K562 (cell line): ENCODE measurements at regions not wholly inside any gene's neighbourhood (a gene's known extent, or its start where the extent isn't known, plus 50 kb on each side); places are given as distances from the start of the nearest gene placed in this dataset.
A peak's percentile ranks its signal among the peaks of the same experiment; 100 is the strongest.

Source experiments
- ATAC-seq: fragments of 200-7000 bp; cut with Tn5 transposase; 3 replicates; pipeline ENCODE4 v1.9.1; 2020; ENCODE audit warnings: moderate library complexity
- BruUV-seq: library from RNA; stranded (reverse); fragments of 400-500 nt; replicated peaks from 2 replicates; lab custom pipeline; 2021; lab: Mats Ljungman, UMichigan
- CTCF ChIA-PET: fragments of 300-600 bp; formaldehyde crosslinking; extraction: SDS; loops from one replicate; lab custom pipeline; 2021; ENCODE audit warnings: low intra/inter-chr PET ratio; lab: Yijun Ruan, JAX
- POLR2A ChIA-PET: fragments of 300-600, 350-650 bp; sonication (Branson Sonifier 250); formaldehyde crosslinking; extraction: SDS; loops from one replicate; lab custom pipeline; 2021; ENCODE audit warnings: antibody characterized with exemption, inconsistent platforms; lab: Yijun Ruan, JAX
- DNase-seq, 4 experiments: peaks; one replicate each; pipeline versions ENCODE4 v3.0.0 to v3.0.0-alpha.2; 2011 to 2018; ENCODE audit warnings: low spot score in 3 of 4, mixed read lengths in 3 of 4; ENCODE audit errors: extremely low read depth in 1 of 4
- FAIRE-seq: peaks from 2 replicates; lab custom pipeline; 2011; peaks lifted over from hg19 to GRCh38; lab: Jason Lieb, UNC
- H2AFZ ChIP-seq: 2 replicates; pipeline ENCODE4 v1.6.0; 2011; ENCODE audit warnings: low read depth, low read length, control low read depth, inconsistent platforms
- H3K27ac ChIP-seq: fragments of 200-600 bp; 3 replicates; pipeline ENCODE4 v1.8.0; 2011; ENCODE audit warnings: low read depth, mild to moderate bottlenecking, control low read depth, inconsistent platforms, low read length, moderate library complexity, mixed read lengths; ENCODE audit errors: extremely low read depth
- H3K27me3 ChIP-seq, 2 experiments: fragments of 300-600 bp in 1 of 2; 2 replicates in 1 of 2; 3 replicates in 1 of 2; pipeline versions ENCODE4 v1.6.0 to v1.8.0; 2011; ENCODE audit warnings: inconsistent platforms in 2 of 2, low read length in 2 of 2, mild to moderate bottlenecking in 1 of 2, mixed read lengths in 1 of 2, moderate library complexity in 1 of 2; ENCODE audit not compliant: control insufficient read depth in 2 of 2, insufficient read depth in 2 of 2
- H3K36me3 ChIP-seq: fragments of 300-600 bp; 3 replicates; pipeline ENCODE4 v1.8.0; 2011; ENCODE audit warnings: mild to moderate bottlenecking, low read length, inconsistent platforms; ENCODE audit not compliant: control insufficient read depth, insufficient read depth
- H3K4me1 ChIP-seq, 2 experiments: fragments of 200-600 bp in 1 of 2; replicated peaks in 1 of 2; 2 replicates in 1 of 2; 3 replicates in 1 of 2; pipeline versions ENCODE4 v1.5.1 to v1.8.0; 2011; ENCODE audit warnings: inconsistent platforms in 2 of 2, low read length in 2 of 2, mild to moderate bottlenecking in 1 of 2, mixed read lengths in 1 of 2, moderate library complexity in 1 of 2; ENCODE audit not compliant: control insufficient read depth in 2 of 2, insufficient read depth in 2 of 2
- H3K4me2 ChIP-seq: 2 replicates; pipeline ENCODE4 v1.6.1; 2011; ENCODE audit warnings: low read length, control low read depth, inconsistent platforms, mixed read lengths; ENCODE audit not compliant: insufficient read depth
- H3K4me3 ChIP-seq: fragments of 200-600 bp; sonication (generic), shearing (Covaris generic); 2 replicates; pipeline ENCODE4 v1.5.1; 2016; ENCODE audit warnings: control low read depth, inconsistent platforms
- H3K79me2 ChIP-seq: fragments of 200-600 bp; 3 replicates; pipeline ENCODE4 v1.8.0; 2011; ENCODE audit warnings: low read length, inconsistent platforms; ENCODE audit not compliant: control insufficient read depth, insufficient read depth
- H3K9ac ChIP-seq, 2 experiments: 2 replicates each; pipeline versions ENCODE4 v1.6.0 to v1.6.1; 2011; ENCODE audit warnings: low read depth in 2 of 2, low read length in 2 of 2, control low read depth in 1 of 2, inconsistent platforms in 1 of 2, mild to moderate bottlenecking in 1 of 2, mixed read lengths in 1 of 2; ENCODE audit not compliant: insufficient read depth in 1 of 2
- H3K9me1 ChIP-seq: one replicate; pipeline ENCODE4 v1.6.0; 2011; ENCODE audit warnings: inconsistent platforms, mild to moderate bottlenecking, low read length, moderate library complexity; ENCODE audit not compliant: control insufficient read depth, insufficient read depth
- H3K9me3 ChIP-seq: replicated peaks from 2 replicates; pipeline ENCODE4 v1.5.1; 2011; ENCODE audit warnings: low read depth, low read length, inconsistent platforms; ENCODE audit not compliant: control insufficient read depth, insufficient read depth
- H4K20me1 ChIP-seq: replicated peaks from 2 replicates; pipeline ENCODE4 v1.6.1; 2011; ENCODE audit warnings: low read length, inconsistent platforms, mixed read lengths; ENCODE audit not compliant: control insufficient read depth, insufficient read depth
- HMGN3 ChIP-seq: IDR thresholded peaks from 2 replicates; pipeline ENCODE4 v1.6.1; 2011; ENCODE audit warnings: borderline replicate concordance, low read depth, mild to moderate bottlenecking, mixed read lengths, low read length; ENCODE audit not compliant: insufficient read length; ENCODE audit errors: extremely low read depth
- MEIS2 ChIP-seq: fragments of 450-650 bp; IDR thresholded peaks from 2 replicates; pipeline ENCODE4 v1.6.1; 2014; ENCODE audit warnings: mild to moderate bottlenecking; ENCODE audit not compliant: partially characterized antibody
- PBX2 ChIP-seq, 2 experiments: IDR thresholded peaks in 1 of 2; conservative IDR thresholded peaks in 1 of 2; 2 replicates each; pipeline ENCODE4 v1.6.1; 2016; ENCODE audit warnings: low read depth in 2 of 2, mild to moderate bottlenecking in 1 of 2, missing compliant biosample characterization in 1 of 2, missing genetic modification characterization in 1 of 2, moderate library complexity in 1 of 2
- WGBS: fragments of 100-300 bp; shearing (Covaris generic); methylation state at CpG from one replicate; pipeline ENCODE4 v1.1.6; 2016; ENCODE audit warnings: low coverage, mixed read lengths; ENCODE audit not compliant: insufficient coverage; ENCODE audit errors: missing lambda C conversion rate; 5-methylcytosine and 5-hydroxymethylcytosine counted together
- in situ Hi-C: fragments of 300-500 bp; cut with MboI; formaldehyde crosslinking; loops from 4 replicates; pipeline ENCODE4 v1.15.0; 2018; ENCODE audit warnings: inconsistent platforms, mixed read lengths
- intact Hi-C: fragments of 100-400 bp; cut with micrococcal nuclease; formaldehyde crosslinking; loops from 2 replicates; pipeline ENCODE4 v1.14.2; 2022

- intact Hi-C loops = no loop called here
- WGBS = 29% methylated on average over 2 of the region's 3 CpGs
- BruUV-seq = no TSS peak
Measured at GRCh38 chr2:12261986-12262680, 454.6 kb upstream of the TRIB2 start.

More at GRCh38 chr2:12261986-12262680, 454.6 kb upstream of the TRIB2 start:
- CTCF ChIA-PET = no interaction called here
- no peaks in the 10 kb centered on the region for H3K27me3 ChIP-seq
- H3K79me2 ChIP-seq = no peaks in the 10 kb centered on the region
- ATAC-seq (no peak), FAIRE-seq (no peak), DNase-seq (no peak)
- H3K9me1 ChIP-seq = no peaks in the 10 kb centered on the region
- no peaks in the 10 kb centered on the region for H4K20me1 ChIP-seq
- TF ChIP-seq MEIS2 (peak; percentile 76), HMGN3 (no peak), PBX2 (CRISPR knock-in tag; IDR thresholded peaks at IDR 0.05; ENCODE audit: low read depth) (no peak), PBX2 (tag; conservative IDR thresholded peaks at IDR 0.05; ENCODE audit: low read depth) (0 out of 2 replicates have a peak, but pooled peaks have one; percentile 19)
- no peak overlapping the region for H3K27ac ChIP-seq
- in situ Hi-C loops = no loop called here
- H3K9ac ChIP-seq = no peak overlapping the region
- no peaks in the 10 kb centered on the region for H3K36me3 ChIP-seq
- H3K4me1 ChIP-seq = no peaks in the 10 kb centered on the region; a peak in 1 of 5 replicates
- no peak overlapping the region for H3K4me2 ChIP-seq
- H2AFZ ChIP-seq = 0 out of 2 replicates have a peak overlapping the region, but pooled peaks have one; percentile 10
- H3K4me3 ChIP-seq = no peak overlapping the region
- POLR2A ChIA-PET = interaction anchor here (1.1 kb wide), 1 partner anchor 8 kb away, joined by 4 read pairs; no protein-coding TSS in a partner anchor
- H3K9me3 ChIP-seq = no peaks in the 10 kb centered on the region
